Uterus (tissue), 3 donors: ENCODE measurements at regions not wholly inside any gene's neighbourhood (a gene's known extent, or its start where the extent isn't known, plus 50 kb on each side); places are given as distances from the start of the nearest gene placed in this dataset.

Experiments used
- DNase-seq, 2 donors: peaks; one replicate each; pipeline ENCODE4 v3.0.0-alpha.2; 2019 to 2020
- H3K27ac ChIP-seq, 2 donors: fragments of 200-600 bp; sonication (generic); 1 replicate in 1 of 2; 2 replicates in 1 of 2; pipeline ENCODE4 v1.5.1; 2016 to 2018
- H3K27me3 ChIP-seq, 2 donors: fragments of 200-600 bp; sonication (generic); one replicate each; pipeline ENCODE4 v1.5.1; 2018 to 2019; ENCODE audit warnings: control low read depth in 1 of 2
- H3K36me3 ChIP-seq, 2 donors: fragments of 200-600 bp; sonication (generic); one replicate each; pipeline ENCODE4 v1.5.1; 2019; ENCODE audit warnings: control low read depth in 1 of 2
- H3K4me1 ChIP-seq, 2 donors: fragments of 200-600 bp; sonication (generic); one replicate each; pipeline ENCODE4 v1.5.1; 2018 to 2019; ENCODE audit warnings: control low read depth in 1 of 2
- H3K4me3 ChIP-seq, 2 donors: fragments of 200-600 bp; sonication (generic); 1 replicate in 1 of 2; 2 replicates in 1 of 2; pipeline ENCODE4 v1.5.1; 2018 to 2019; ENCODE audit warnings: mild to moderate bottlenecking in 1 of 2
- H3K9me3 ChIP-seq, 2 donors: fragments of 200-600 bp; sonication (generic); one replicate each; pipeline ENCODE4 v1.5.1; 2019; ENCODE audit warnings: control low read depth in 1 of 2
- CTCF ChIP-seq, 4 experiments: fragments of 200-600 bp in 2 of 4; fragments of 450-650 bp in 2 of 4; sonication (generic) in 2 of 4; IDR thresholded peaks; one replicate each; pipeline ENCODE4 v1.5.1; 2016 to 2019; ENCODE audit warnings: antibody characterized with exemption in 4 of 4, mild to moderate bottlenecking in 2 of 4, moderate library complexity in 1 of 4
- POLR2A ChIP-seq, 2 donors: fragments of 450-650 bp; IDR thresholded peaks; one replicate each; pipeline ENCODE4 v1.6.1; 2016; ENCODE audit warnings: antibody characterized with exemption in 2 of 2, mild to moderate bottlenecking in 1 of 2, moderate library complexity in 1 of 2
- intact Hi-C: fragments of 100-400 bp; cut with DNase I; formaldehyde crosslinking; loops from one replicate; pipeline ENCODE4 v1.15.1; 2023; ENCODE audit warnings: low total_unique reads
- donor health status: DM: yes; HTN: yes; CAD: no.

DNA sequence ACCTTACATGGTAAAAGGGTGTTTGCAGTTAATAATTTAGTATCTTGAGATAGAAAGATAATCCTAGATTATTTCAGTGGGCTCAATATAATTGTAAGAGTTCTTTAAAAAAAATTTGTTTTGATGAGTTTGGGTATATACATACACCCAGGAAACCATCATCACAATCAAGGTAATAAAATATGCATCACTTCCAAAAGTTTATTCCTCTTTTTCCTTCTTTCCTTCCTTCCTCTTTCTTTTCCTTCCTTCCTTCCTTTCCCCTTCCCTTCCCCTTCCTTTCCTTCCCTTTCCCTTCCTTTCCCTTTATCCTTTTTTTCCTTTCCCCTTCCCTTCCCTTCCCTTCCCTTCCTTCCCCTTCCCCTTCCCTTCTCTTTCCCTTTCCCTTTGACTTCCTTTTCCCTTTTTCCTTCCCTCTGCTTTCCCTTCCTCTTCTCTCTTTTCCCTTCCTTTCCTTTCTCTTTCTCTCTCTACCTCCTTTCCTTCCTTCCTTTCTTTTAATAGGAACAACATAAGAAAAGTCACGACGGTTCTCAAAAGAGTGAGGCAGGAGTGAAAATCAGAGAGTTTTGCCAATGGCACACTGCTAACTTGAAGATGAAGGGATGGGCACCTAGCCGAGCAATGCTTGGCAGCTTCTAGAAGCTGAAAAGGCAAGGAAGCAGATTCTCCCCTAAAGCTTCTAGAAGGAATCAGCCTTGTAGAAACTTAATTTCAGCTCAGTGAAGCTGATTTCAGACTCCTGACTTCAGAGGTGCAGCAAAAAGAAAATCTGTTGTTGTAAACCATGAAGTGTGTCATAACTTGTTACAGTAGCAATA lies 2050.2 kb upstream of the AGA start:
- no peaks in the 10 kb centered on the region for H3K4me1 ChIP-seq
- H3K36me3 ChIP-seq: no peaks in the 10 kb centered on the region
- TF ChIP-seq POLR2A (IDR thresholded peaks at IDR 0.05) (no peak), CTCF (IDR thresholded peaks at IDR 0.05) (no peak)
- DNase-seq: no peak
- no peaks in the 10 kb centered on the region for H3K27me3 ChIP-seq
- intact Hi-C loops: no loop called here
- H3K4me3 ChIP-seq: no peak overlapping the region
- H3K9me3 ChIP-seq: no peaks in the 10 kb centered on the region
- no peak overlapping the region for H3K27ac ChIP-seq

GRCh38 chr4:179503976-179504375 lies 2061.7 kb upstream of the AGA start:
- no peaks in the 10 kb centered on the region for H3K4me1 ChIP-seq
- no peak overlapping the region for H3K4me3 ChIP-seq
- DNase-seq: no peak
- intact Hi-C loops: no loop called here
- H3K9me3 ChIP-seq: no peaks in the 10 kb centered on the region
- TF ChIP-seq POLR2A (IDR thresholded peaks at IDR 0.05) (no peak), CTCF (IDR thresholded peaks at IDR 0.05) (no peak)
- peaks cover 0 to 4% of the 10 kb centered on the region in 2 donors for H3K27me3 ChIP-seq
- no peak overlapping the region for H3K27ac ChIP-seq
- H3K36me3 ChIP-seq: no peaks in the 10 kb centered on the region

GRCh38 chr4:179509489-179509888 lies 2067.3 kb upstream of the AGA start:
- H3K36me3 ChIP-seq: no peaks in the 10 kb centered on the region
- no peak for TF ChIP-seq POLR2A (IDR thresholded peaks at IDR 0.05)
- no peak for TF ChIP-seq CTCF (IDR thresholded peaks at IDR 0.05)
- no peak overlapping the region for H3K27ac ChIP-seq
- H3K27me3 ChIP-seq: no peaks in the 10 kb centered on the region
- intact Hi-C loops: no loop called here
- H3K9me3 ChIP-seq: no peaks in the 10 kb centered on the region
- H3K4me1 ChIP-seq: no peaks in the 10 kb centered on the region
- no peak for DNase-seq
- no peak overlapping the region for H3K4me3 ChIP-seq

DNA sequence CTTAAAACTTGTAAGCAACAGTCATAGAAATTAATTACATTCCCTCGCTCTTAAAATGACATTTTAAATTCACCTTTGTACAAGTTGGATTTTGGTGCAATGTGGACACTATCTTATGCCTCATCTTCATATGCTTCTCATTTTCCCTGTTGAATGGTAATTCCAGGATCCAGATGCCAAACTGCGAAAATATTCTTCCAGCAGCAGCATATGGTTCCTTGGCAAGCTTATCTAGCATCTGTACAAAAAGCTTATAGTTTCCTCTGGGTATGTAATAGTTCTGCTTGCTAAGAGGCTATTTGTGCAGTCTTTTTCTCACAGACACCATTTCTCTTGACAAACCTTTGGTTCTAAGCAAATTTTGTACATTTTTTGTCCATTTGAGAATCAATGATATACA lies 2079.7 kb upstream of the AGA start:
- no peak for TF ChIP-seq CTCF (IDR thresholded peaks at IDR 0.05)
- TF ChIP-seq POLR2A (IDR thresholded peaks at IDR 0.05): no peak
- intact Hi-C loops: no loop called here
- no peak overlapping the region for H3K4me3 ChIP-seq
- DNase-seq: no peak
- H3K36me3 ChIP-seq: no peaks in the 10 kb centered on the region
- no peaks in the 10 kb centered on the region for H3K4me1 ChIP-seq
- no peaks in the 10 kb centered on the region for H3K9me3 ChIP-seq
- H3K27me3 ChIP-seq: no peaks in the 10 kb centered on the region
- H3K27ac ChIP-seq: no peak overlapping the region

- no peaks in the 10 kb centered on the region for H3K4me1 ChIP-seq
- intact Hi-C loops: no loop called here
- no peaks in the 10 kb centered on the region for H3K27me3 ChIP-seq
- H3K9me3 ChIP-seq: no peaks in the 10 kb centered on the region
- H3K27ac ChIP-seq: no peak overlapping the region
- no peaks in the 10 kb centered on the region for H3K36me3 ChIP-seq
- TF ChIP-seq CTCF (IDR thresholded peaks at IDR 0.05) (no peak), POLR2A (IDR thresholded peaks at IDR 0.05) (no peak)
- no peak overlapping the region for H3K4me3 ChIP-seq
- no peak for DNase-seq
These were observed 2088.7 kb upstream of the AGA start for GRCh38 chr4:179530958-179531357.
